ENCODE measurements at regions not wholly inside any gene's neighbourhood (a gene's known extent, or its start where the extent isn't known, plus 50 kb on each side); places are given as distances from the start of the nearest gene placed in this dataset.
"Not testable (repeated sequence)": the region's sequence is repeated elsewhere in the genome, so short reads cannot be mapped to it uniquely, and the experiment has no call there.

- no peak for DNase-seq
Observed at GRCh38 chr2:154978244-154978643, 279.7 kb downstream of the KCNJ3 start.

GRCh38 chr2:154974041-154974440, 275.5 kb downstream of the KCNJ3 start:
- no peak for DNase-seq

- DNase-seq, result peak in 1 of 2 experiments; percentile 8
Observed at GRCh38 chr2:154963511-154963910, 265.0 kb downstream of the KCNJ3 start.

- DNase-seq, result no peak
Observed at GRCh38 chr2:154961676-154962075, 263.2 kb downstream of the KCNJ3 start.

- DNase-seq, result no peak
Observed at GRCh38 chr2:154960802-154961583, 262.5 kb downstream of the KCNJ3 start.

- DNase-seq, result peak; percentile 33 to 64
Observed at GRCh38 chr2:154952346-154952980, 254.0 kb downstream of the KCNJ3 start.

GRCh38 chr2:154947416-154947815, 248.9 kb downstream of the KCNJ3 start:
- DNase-seq, result not testable (repeated sequence)

GRCh38 chr2:154945984-154946383, 247.5 kb downstream of the KCNJ3 start:
- peak in 1 of 2 experiments; percentile 8 for DNase-seq

GRCh38 chr2:154941379-154941778, 242.9 kb downstream of the KCNJ3 start:
- no peak for DNase-seq

- DNase-seq, result no peak
Observed at GRCh38 chr2:154934213-154934612, 235.7 kb downstream of the KCNJ3 start.

GRCh38 chr2:154924531-154924930, 226.0 kb downstream of the KCNJ3 start:
- no peak for DNase-seq

GRCh38 chr2:154914561-154914960, 216.1 kb downstream of the KCNJ3 start:
- no peak for DNase-seq

- DNase-seq, result peak; percentile 49 to 83
Observed at GRCh38 chr2:154912215-154912614, 213.7 kb downstream of the KCNJ3 start.

- DNase-seq, result peak in 1 of 2 experiments; percentile 23
Observed at GRCh38 chr2:154911729-154912128, 213.2 kb downstream of the KCNJ3 start.

- no peak for DNase-seq
Observed at GRCh38 chr2:154910701-154911100, 212.2 kb downstream of the KCNJ3 start.

- DNase-seq, result no peak
Observed at GRCh38 chr2:154908327-154908726, 209.8 kb downstream of the KCNJ3 start.
